ENCODE measurements at regions not wholly inside any gene's neighbourhood (a gene's known extent, or its start where the extent isn't known, plus 50 kb on each side); places are given as distances from the start of the nearest gene placed in this dataset.

DNA sequence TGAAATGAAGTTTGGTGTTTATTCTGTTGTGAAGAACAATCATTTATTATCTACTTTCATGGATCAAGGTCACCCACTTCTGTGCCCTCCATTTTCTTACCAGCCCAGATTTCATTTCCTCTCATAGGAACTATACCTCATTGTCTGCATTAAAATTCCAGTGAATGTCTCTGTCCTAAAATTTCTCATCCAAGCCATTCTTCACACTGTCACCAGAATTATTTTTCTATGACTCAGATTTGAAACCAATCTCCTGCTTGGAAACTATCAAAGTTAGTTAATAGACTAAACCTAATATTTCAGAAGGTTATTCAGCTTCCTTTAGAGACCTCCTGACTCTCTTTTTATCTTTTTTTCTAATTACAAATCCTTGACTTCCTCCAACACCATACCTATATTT, 364.1 kb upstream of the CBLB start:
- H3K4me3 ChIP-seq (replicated peaks; ENCODE audit: low read depth, low read length): no peak overlapping the region
- DNase-seq (ENCODE audit: extremely low read depth, low read depth): no peak
- TF ChIP-seq, protein P1, sequence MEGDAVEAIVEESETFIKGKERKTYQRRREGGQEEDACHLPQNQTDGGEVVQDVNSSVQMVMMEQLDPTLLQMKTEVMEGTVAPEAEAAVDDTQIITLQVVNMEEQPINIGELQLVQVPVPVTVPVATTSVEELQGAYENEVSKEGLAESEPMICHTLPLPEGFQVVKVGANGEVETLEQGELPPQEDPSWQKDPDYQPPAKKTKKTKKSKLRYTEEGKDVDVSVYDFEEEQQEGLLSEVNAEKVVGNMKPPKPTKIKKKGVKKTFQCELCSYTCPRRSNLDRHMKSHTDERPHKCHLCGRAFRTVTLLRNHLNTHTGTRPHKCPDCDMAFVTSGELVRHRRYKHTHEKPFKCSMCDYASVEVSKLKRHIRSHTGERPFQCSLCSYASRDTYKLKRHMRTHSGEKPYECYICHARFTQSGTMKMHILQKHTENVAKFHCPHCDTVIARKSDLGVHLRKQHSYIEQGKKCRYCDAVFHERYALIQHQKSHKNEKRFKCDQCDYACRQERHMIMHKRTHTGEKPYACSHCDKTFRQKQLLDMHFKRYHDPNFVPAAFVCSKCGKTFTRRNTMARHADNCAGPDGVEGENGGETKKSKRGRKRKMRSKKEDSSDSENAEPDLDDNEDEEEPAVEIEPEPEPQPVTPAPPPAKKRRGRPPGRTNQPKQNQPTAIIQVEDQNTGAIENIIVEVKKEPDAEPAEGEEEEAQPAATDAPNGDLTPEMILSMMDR (IDR thresholded peaks at IDR 0.05; ENCODE audit: low read depth, low read length, missing control alignments): no peak

DNA sequence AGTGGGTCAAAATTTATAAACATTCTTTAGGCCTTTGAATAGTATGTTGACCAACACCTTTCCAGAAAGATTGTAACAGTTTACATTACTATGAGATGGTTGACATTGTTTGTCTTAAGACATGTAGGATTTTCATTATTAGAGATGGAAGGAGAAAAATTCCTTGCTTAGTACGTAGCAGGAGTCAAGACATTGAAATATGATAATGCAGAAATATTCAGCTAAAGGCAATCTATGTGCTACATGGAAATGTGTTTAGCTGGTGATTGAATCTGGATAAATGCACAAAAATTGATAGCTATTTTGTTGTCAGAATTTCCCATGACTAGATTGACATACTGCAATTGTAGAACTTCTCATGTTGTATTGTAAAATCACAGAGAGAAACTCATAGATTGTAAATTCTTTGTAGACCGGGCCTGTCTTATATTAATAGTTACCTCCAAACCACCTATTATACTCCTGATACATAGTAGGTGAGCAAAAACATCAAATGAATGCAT, 370.4 kb upstream of the CBLB start:
- H3K4me3 ChIP-seq (replicated peaks; ENCODE audit: low read depth, low read length): no peak overlapping the region
- TF ChIP-seq, protein P1 (IDR thresholded peaks at IDR 0.05; ENCODE audit: low read depth, low read length, missing control alignments): no peak
- no peak for DNase-seq (ENCODE audit: extremely low read depth, low read depth)

DNA sequence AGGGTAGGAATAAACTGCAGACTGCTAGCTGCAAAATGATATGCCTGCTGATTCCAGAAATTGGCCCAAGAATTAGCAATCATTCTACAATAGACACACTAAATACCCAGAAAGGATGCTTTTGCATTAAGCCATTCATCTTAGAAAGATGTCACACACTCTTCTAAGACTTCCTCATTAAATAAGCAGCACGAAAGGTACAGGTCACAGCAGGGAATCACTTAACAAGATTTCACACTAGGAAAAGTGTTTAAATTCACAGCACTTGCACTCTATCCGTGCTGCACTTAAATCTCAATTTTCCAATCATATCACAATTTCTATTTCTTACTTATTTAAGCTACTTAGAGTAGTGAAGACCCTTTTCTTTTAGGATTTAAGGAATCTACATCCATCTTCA, 372.8 kb upstream of the CBLB start:
- H3K4me3 ChIP-seq (replicated peaks; ENCODE audit: low read depth, low read length): no peak overlapping the region
- no peak for DNase-seq (ENCODE audit: extremely low read depth, low read depth)
- TF ChIP-seq, protein P1 (IDR thresholded peaks at IDR 0.05; ENCODE audit: low read depth, low read length, missing control alignments): no peak

DNA sequence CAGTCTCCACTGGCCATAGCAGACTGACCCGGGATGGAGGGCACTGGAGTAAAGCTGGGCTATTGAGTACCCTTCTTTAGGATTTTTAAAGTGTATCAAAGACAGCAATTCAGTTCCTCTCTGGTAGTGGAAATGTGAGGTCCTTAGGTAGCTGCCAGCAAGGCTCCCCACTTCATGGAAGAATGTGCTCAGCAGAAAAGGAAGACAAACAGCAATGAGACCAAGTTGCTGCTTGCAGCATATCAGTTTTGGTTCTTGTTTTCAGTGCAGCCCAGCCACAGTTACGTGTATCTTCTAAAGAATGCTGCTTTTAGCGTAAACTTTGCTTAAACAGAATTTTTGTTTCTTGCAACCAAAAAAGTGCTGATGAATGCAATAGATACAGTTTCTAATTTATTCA, 374.0 kb upstream of the CBLB start:
- TF ChIP-seq, protein P1 (IDR thresholded peaks at IDR 0.05; ENCODE audit: low read depth, low read length, missing control alignments): no peak
- no peak for DNase-seq (ENCODE audit: extremely low read depth, low read depth)

DNA sequence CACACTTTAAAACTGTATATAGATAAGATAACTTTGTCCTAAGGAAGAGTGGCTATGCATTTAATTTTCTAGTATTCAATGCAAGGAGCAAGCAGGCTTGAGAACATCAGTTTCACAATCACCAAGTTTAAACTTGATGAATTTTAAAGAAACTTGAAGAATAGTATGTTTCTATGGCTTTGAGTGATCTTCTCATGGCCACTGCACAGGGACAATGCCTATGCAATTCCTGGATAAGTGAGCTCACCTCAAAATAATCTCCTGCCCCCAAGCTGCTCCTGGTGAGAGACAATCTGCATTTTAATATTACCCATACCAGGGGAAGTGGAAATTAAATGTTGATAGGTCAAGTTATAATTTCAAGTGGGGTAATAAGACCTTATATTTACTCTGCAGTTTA, 376.6 kb upstream of the CBLB start:
- TF ChIP-seq, protein P1 (IDR thresholded peaks at IDR 0.05; ENCODE audit: low read depth, low read length, missing control alignments): no peak
- no peak for DNase-seq (ENCODE audit: extremely low read depth, low read depth)
- H3K4me3 ChIP-seq (replicated peaks; ENCODE audit: low read depth, low read length): no peak overlapping the region

More for the DNA sequence above, 374.0 kb upstream of the CBLB start:
- H3K4me3 ChIP-seq (replicated peaks; ENCODE audit: low read depth, low read length): no peak overlapping the region

DNA sequence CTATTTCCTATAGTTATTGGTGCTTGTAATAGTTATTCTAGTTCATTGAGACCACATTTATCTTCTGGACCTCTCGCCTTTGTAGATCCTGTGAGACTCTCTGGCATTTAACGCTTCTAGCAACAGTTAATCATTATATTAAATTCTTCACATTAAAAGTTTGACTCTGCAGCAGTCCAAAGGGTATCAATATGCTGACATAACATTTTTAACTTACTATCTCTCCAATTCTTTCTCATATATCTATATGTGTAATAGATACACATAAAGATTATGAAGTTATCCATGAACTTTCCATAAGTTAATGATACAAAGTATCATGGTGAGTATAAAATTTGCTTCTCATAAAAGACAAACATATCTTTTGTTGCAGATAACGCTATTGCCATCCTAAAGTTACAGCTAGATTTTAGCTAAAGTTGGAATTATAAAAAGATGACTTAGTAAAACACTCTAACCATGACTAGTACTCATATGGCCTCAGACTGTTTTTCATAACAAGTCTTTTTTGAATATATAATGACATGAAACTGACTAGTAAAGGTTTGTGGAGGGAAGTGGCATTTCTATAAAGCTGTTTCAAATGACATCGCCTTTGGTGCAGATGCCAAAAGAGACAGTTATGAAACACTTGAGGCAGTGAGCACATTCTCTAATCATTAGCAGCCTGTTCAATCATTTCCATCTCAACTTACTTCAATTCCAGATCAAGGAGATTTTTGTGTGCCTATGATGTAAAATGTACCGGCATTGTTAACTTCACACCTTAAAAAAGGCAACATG, 379.3 kb upstream of the CBLB start:
- TF ChIP-seq, protein P1 (IDR thresholded peaks at IDR 0.05; ENCODE audit: low read depth, low read length, missing control alignments): no peak
- DNase-seq (ENCODE audit: extremely low read depth, low read depth): no peak
- no peak overlapping the region for H3K4me3 ChIP-seq (replicated peaks; ENCODE audit: low read depth, low read length)

Measured in HFF-Myc (cell line).